ENCODE measurements at regions not wholly inside any gene's neighbourhood (a gene's known extent, or its start where the extent isn't known, plus 50 kb on each side); places are given as distances from the start of the nearest gene placed in this dataset.

- peaks cover 5% of the 10 kb centered on the region for H3K27me3 Mint-ChIP-seq (ENCODE audit: insufficient read depth, low read depth, poor library complexity)
- Histone ChIP-seq H3K27ac (ENCODE audit: low read depth) (no peak overlapping the region), H2AFZ (no peak overlapping the region), H3K36me3 (ENCODE audit: insufficient read depth) (no peaks in the 10 kb centered on the region), H3K4me3 (no peak overlapping the region), H3K4me2 (no peak overlapping the region), H3K27me3 (ENCODE audit: insufficient read depth) (no peaks in the 10 kb centered on the region), H3K79me2 (replicated peaks; ENCODE audit: insufficient read depth) (no peaks in the 10 kb centered on the region), H4K20me1 (replicated peaks; ENCODE audit: insufficient read depth) (no peaks in the 10 kb centered on the region), H3K9me2 (ENCODE audit: insufficient read depth) (no peaks in the 10 kb centered on the region), H3F3A (replicated peaks; ENCODE audit: low read depth) (no peaks in the 10 kb centered on the region), H3K4me1 (ENCODE audit: insufficient read depth) (no peaks in the 10 kb centered on the region)
- DNase-seq (ENCODE audit: low spot score) (peak; percentile 45), ATAC-seq (peak; percentile 89)
- TF ChIP-seq EZH2phosphoT487 (IDR thresholded peaks at IDR 0.05; ENCODE audit: unreplicated experiment) (no peak), CTCF (conservative IDR thresholded peaks at IDR 0.05; ENCODE audit: low read depth in 2 of 2) (peak; percentile 10 to 44; a peak in 2 of 4 replicates)
- H3K36me3 Mint-ChIP-seq (ENCODE audit: low read depth) = peaks cover 31% of the 10 kb centered on the region
- no peak overlapping the region for H3K27ac Mint-ChIP-seq
- H3K9me3 Mint-ChIP-seq = peaks cover 32% of the 10 kb centered on the region
- H3K4me3 Mint-ChIP-seq = no peak overlapping the region
- no peaks in the 10 kb centered on the region for H3K4me1 Mint-ChIP-seq
These were observed 123.1 kb upstream of the ADO start for GRCh38 chr10:62681211-62681940.

GRCh38 chr10:62684911-62685310 is 119.6 kb upstream of the ADO start:
- Histone ChIP-seq H3K9me2 (ENCODE audit: insufficient read depth) (no peaks in the 10 kb centered on the region), H4K20me1 (replicated peaks; ENCODE audit: insufficient read depth) (no peaks in the 10 kb centered on the region), H3K4me1 (ENCODE audit: insufficient read depth) (no peaks in the 10 kb centered on the region), H3K27ac (ENCODE audit: low read depth) (no peak overlapping the region), H3K36me3 (ENCODE audit: insufficient read depth) (no peaks in the 10 kb centered on the region), H3K27me3 (ENCODE audit: insufficient read depth) (no peaks in the 10 kb centered on the region), H3F3A (replicated peaks; ENCODE audit: low read depth) (no peaks in the 10 kb centered on the region), H3K4me3 (no peak overlapping the region), H3K79me2 (replicated peaks; ENCODE audit: insufficient read depth) (no peaks in the 10 kb centered on the region), H2AFZ (no peak overlapping the region), H3K4me2 (no peak overlapping the region)
- peaks cover 3% of the 10 kb centered on the region; the same call in 1 of the 3 replicates for H3K36me3 Mint-ChIP-seq (ENCODE audit: low read depth)
- H3K27ac Mint-ChIP-seq = no peak overlapping the region
- ATAC-seq (no peak), DNase-seq (ENCODE audit: low spot score) (no peak)
- peaks cover 1% of the 10 kb centered on the region for H3K27me3 Mint-ChIP-seq (ENCODE audit: insufficient read depth, low read depth, poor library complexity)
- H3K4me3 Mint-ChIP-seq = no peak overlapping the region
- no peaks in the 10 kb centered on the region for H3K4me1 Mint-ChIP-seq
- peaks cover 13% of the 10 kb centered on the region for H3K9me3 Mint-ChIP-seq
- TF ChIP-seq POLR2AphosphoS5 (IDR thresholded peaks at IDR 0.05; ENCODE audit: low read depth) (no peak), JUNB (IDR thresholded peaks at IDR 0.05; ENCODE audit: unreplicated experiment) (no peak), NANOG (IDR thresholded peaks at IDR 0.05; ENCODE audit: borderline replicate concordance) (no peak), ZNF114 (CRISPR knock-in tag; IDR thresholded peaks at IDR 0.05) (no peak), EZH2phosphoT487 (IDR thresholded peaks at IDR 0.05; ENCODE audit: unreplicated experiment) (no peak), CTCF (conservative IDR thresholded peaks at IDR 0.05; ENCODE audit: low read depth in 2 of 2) (no peak), EZH2 (IDR thresholded peaks at IDR 0.05; ENCODE audit: low read depth, unreplicated experiment) (no peak), CREB1 (CRISPR knock-in tag; IDR thresholded peaks at IDR 0.05; ENCODE audit: low read depth) (no peak), REST (IDR thresholded peaks at IDR 0.05; ENCODE audit: unreplicated experiment) (no peak)
